Right ventricle myocardium superior (tissue), 1 donor: ENCODE measurements at regions not wholly inside any gene's neighbourhood (a gene's known extent, or its start where the extent isn't known, plus 50 kb on each side); places are given as distances from the start of the nearest gene placed in this dataset.

Experiments
- ATAC-seq: fragments of 200-7000 bp; cut with Tn5 transposase; one replicate; pipeline ENCODE4 v1.9.1; 2020; ENCODE audit warnings: mild to moderate bottlenecking; ENCODE audit not compliant: poor library complexity
- DNase-seq: peaks from one replicate; pipeline ENCODE4 v3.0.0-alpha.2; 2020
- intact Hi-C: fragments of 100-400 bp; cut with DNase I; formaldehyde crosslinking; loops from one replicate; pipeline ENCODE4 v1.11.2; 2022
- donor health status: DM: no; HTN: yes; CAD: no; lungs with severe emphysema.

- intact Hi-C loops, result no loop called here
- DNase-seq (no peak), ATAC-seq (no peak)
Observed at GRCh38 chr11:110832539-110832938, 120.3 kb upstream of the ARHGAP20 start.

- intact Hi-C loops, result no loop called here
- DNase-seq (no peak), ATAC-seq (no peak)
Observed at GRCh38 chr11:110832080-110832479, 119.8 kb upstream of the ARHGAP20 start.

GRCh38 chr11:110830747-110831146, 118.5 kb upstream of the ARHGAP20 start:
- DNase-seq (no peak), ATAC-seq (no peak)
- intact Hi-C loops, result no loop called here

GRCh38 chr11:110830344-110830743, 118.1 kb upstream of the ARHGAP20 start:
- intact Hi-C loops, result no loop called here
- ATAC-seq (no peak), DNase-seq (no peak)

- DNase-seq, result no peak
- intact Hi-C loops, result no loop called here
- no peak for ATAC-seq
Observed at GRCh38 chr11:110829873-110830272, 117.6 kb upstream of the ARHGAP20 start.

GRCh38 chr11:110828086-110828485, 115.8 kb upstream of the ARHGAP20 start:
- intact Hi-C loops, result no loop called here
- DNase-seq (no peak), ATAC-seq (no peak)

GRCh38 chr11:110827276-110827675, 115.0 kb upstream of the ARHGAP20 start:
- DNase-seq, result no peak
- ATAC-seq, result no peak
- intact Hi-C loops, result no loop called here

GRCh38 chr11:110824912-110825620, 112.8 kb upstream of the ARHGAP20 start:
- DNase-seq (no peak), ATAC-seq (no peak)
- intact Hi-C loops, result no loop called here

- no peak for DNase-seq
- intact Hi-C loops, result no loop called here
- ATAC-seq, result no peak
Observed at GRCh38 chr11:110818032-110818687, 105.9 kb upstream of the ARHGAP20 start.

GRCh38 chr11:110812086-110812733, 100.0 kb upstream of the ARHGAP20 start:
- ATAC-seq, result no peak
- intact Hi-C loops, result no loop called here
- no peak for DNase-seq

- intact Hi-C loops, result no loop called here
Observed at GRCh38 chr11:110809417-110810199, 97.4 kb upstream of the ARHGAP20 start.

GRCh38 chr11:110808248-110808647, 96.0 kb upstream of the ARHGAP20 start:
- DNase-seq (no peak), ATAC-seq (no peak)
- intact Hi-C loops, result no loop called here

More at GRCh38 chr11:110809417-110810199, 97.4 kb upstream of the ARHGAP20 start:
- ATAC-seq, result no peak
- DNase-seq, result no peak

GRCh38 chr11:110807801-110808200, 95.6 kb upstream of the ARHGAP20 start:
- DNase-seq, result no peak
- intact Hi-C loops, result no loop called here
- ATAC-seq, result no peak

- ATAC-seq (no peak), DNase-seq (no peak)
- intact Hi-C loops, result no loop called here
Observed at GRCh38 chr11:110805756-110806155, 93.5 kb upstream of the ARHGAP20 start.

- ATAC-seq (no peak), DNase-seq (no peak)
- intact Hi-C loops, result no loop called here
Observed at GRCh38 chr11:110802162-110802561, 89.9 kb upstream of the ARHGAP20 start.

GRCh38 chr11:110801328-110801727, 89.1 kb upstream of the ARHGAP20 start:
- no peak for ATAC-seq
- no peak for DNase-seq
- intact Hi-C loops, result no loop called here

GRCh38 chr11:110798201-110798900, 86.1 kb upstream of the ARHGAP20 start:
- intact Hi-C loops, result no loop called here
- ATAC-seq (no peak), DNase-seq (no peak)

- DNase-seq (no peak), ATAC-seq (peak; percentile 20)
- intact Hi-C loops, result no loop called here
Observed at GRCh38 chr11:110797453-110797852, 85.2 kb upstream of the ARHGAP20 start.
